ENCODE measurements at regions not wholly inside any gene's neighbourhood (a gene's known extent, or its start where the extent isn't known, plus 50 kb on each side); places are given as distances from the start of the nearest gene placed in this dataset.
A peak's percentile ranks its signal among the peaks of the same experiment; 100 is the strongest.
"Not testable (repeated sequence)": the region's sequence is repeated elsewhere in the genome, so short reads cannot be mapped to it uniquely, and the experiment has no call there.

DNA sequence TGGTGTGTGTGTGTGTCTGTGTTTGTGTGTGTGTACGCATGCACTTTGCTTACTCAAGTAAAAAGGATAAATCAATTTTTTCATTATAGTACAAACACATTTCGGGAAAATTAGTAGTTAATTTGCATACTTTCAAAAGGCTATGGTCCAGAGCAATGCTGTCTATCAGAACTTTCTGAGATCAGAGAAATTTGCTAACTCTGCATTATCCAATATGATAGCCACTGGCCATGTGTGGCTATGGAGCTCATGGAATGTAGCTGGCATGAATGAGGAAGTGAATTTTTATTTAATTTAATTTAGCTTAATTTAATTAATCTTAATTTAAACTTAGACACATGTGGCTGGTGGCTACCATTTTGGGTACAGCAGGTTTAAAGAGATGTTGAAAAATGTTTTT is 289.6 kb downstream of the MAT2B start:
- no peak for DNase-seq

DNA sequence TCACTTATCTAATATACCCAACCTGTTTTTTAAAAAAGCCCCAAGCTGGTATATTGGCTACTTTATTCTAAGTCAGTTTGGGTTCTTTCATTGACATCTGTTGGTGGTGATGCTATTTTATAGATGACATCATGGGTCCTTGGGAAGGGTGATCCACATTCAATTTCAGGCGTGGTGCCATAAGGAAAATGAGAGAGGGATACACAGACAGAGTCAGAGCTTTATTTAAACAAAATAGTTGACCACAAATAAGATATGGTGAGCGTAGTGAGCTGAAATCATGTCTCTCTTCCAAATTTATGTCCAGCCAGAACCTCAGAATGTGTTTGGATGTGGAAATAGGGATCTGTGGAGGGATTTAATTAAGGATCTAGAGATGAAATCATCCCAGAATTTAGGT is 302.4 kb downstream of the MAT2B start:
- DNase-seq, result no peak

DNA sequence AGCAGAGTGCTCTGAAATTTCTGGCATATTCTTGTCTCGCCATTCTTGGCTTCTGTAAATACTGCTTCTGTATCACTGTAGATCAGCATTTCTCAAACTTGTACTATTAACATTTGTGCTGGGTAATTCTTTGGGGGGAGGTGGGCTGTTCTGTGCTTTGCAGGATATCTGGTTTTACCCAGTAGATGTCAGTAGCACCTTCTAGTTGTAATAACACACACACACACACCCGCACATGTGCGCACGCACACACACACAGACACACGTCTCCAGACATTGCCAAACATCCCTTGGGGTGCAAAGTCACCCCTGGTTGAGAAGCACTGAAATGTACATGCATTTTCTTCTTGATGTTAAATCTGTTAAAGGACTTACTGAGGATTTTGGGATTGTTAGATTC is 304.1 kb downstream of the MAT2B start:
- no peak for DNase-seq

DNA sequence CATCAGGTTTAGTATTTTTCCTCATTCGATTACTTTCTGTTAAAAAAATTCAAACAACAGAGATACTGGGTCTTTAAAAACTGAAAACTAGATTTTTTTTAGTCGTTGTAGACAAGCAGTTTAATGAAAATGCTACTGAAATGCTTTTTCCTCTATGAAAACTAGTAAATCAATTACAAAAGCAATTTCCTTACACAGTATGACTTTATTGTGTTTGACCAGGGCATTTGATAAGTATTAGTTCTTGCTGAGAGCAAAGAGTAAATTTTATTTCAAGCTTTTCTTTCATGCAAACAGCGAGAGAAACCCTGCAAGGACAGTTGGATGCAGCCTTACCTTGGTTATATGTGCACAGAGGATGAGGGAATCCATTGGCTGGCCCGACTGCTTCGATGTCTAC is 308.5 kb downstream of the MAT2B start:
- no peak for DNase-seq

DNA sequence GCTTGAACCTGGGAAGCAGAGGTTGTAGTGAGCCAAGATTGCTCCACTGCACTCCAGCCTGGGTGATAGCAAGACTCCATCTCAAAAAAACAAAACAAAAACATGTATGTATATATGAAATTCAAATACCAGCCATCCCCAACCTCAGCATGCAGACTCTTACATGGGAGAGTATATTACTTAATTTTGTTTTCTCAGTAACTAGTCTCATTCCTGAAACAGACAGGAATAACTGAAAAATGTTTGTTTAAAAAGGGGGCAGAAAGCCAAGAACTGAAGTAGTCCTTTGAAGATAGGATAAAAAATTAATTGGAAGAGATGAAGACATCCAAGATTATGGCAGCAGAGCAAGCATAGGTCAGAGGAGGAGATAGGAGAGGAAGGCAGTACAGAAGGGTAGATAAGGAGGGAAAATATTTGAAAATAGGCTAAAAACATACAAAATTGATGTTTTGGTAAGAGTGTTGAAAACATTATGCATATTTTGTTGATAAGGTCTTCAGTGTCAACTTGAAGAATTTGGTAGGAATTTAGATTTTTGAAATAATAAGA is 309.9 kb downstream of the MAT2B start:
- no peak for DNase-seq

DNA sequence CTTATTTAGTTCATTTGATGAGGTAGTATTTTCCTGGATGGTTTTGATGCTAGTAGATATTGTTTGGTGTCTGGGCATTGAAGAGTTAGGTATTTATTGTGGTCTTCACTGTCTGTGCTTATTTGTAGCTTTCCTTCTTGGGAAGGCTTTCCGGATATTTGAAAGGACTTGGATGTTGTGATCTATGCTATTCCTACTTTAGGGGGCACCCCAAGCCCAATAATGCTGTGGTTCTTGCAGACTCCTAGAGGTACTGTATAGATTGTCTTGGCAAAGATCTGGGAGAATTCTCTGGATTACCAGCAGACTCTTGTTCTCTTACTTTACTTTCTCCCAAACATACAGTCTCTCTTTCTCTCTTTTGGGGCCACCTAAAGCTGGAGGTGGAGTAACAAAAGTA is 315.7 kb downstream of the MAT2B start:
- no peak for DNase-seq

DNA sequence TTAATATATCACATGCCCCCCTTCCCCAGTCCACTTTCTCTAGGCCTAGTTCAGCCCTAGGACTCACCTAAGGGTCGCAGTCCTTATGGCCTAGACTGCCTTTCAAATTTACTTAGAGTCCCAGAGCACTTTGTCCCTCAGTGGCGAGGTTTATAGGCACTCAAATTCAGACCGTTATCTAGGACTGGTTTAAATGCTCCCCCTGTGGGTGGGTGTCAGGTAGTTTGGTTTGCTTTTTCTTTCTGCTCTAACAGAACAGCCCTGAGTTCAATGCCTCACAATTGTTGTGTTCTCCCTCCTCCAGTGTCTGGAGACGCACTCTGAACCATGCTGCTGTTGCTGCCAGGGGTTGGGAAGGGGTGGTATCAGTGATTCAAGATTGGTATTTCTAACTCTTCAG is 317.1 kb downstream of the MAT2B start:
- DNase-seq, result no peak

DNA sequence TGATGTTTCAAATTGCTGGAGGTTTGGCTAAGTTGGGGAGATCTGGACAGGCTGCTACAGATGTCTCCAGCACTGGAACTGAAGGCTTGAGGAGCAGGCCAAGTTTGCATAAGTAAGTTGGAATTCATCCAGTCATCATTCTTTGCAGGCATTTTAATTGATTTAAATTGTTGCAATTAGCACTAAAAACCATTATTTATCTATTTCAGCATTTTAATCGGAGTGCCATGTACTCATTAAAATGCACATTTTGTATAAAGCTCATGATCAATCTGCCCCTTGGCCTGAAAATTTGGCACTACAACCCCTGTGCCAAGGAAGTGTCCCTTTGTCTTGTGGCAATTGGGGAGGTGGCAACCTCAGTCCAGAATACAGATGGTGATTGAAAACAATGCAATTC is 320.2 kb downstream of the MAT2B start:
- no peak for DNase-seq

DNA sequence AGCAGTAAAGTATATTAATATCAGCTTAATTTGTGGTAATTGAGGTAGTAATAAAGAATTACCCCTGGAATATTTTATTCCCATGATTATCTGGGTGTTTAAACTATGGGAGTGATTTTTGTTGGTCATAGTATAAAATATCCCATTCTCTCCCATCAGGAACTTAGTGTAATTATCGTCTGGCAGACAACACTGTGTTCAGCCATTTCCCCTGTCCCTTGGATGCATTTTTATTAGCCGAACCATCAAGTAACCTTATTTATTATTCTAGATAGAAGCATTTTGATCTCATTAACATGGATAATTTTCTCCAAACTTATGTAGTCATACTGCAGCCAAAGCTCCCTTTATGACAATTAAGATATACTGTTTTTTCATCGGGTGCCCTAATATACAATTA is 320.8 kb downstream of the MAT2B start:
- DNase-seq, result no peak

DNA sequence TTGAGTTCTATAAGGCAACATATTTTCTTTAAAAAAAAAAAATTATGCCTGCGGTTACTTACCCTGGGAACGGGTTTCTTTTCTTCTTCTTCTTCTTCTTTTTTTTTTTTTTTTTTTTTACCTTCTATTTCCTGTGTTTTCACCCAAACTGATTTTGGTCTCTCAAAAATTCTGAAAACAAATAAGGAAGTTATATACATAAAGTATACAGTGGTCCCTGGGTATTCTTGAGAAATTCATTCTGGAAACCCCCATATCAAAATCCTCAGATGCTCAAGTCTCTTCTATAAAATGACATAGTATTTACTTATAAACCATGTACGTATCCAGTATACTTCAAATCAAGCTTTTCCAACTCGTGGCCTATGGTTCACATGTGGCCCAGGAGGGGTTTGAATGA is 326.7 kb downstream of the MAT2B start:
- no peak for DNase-seq

DNA sequence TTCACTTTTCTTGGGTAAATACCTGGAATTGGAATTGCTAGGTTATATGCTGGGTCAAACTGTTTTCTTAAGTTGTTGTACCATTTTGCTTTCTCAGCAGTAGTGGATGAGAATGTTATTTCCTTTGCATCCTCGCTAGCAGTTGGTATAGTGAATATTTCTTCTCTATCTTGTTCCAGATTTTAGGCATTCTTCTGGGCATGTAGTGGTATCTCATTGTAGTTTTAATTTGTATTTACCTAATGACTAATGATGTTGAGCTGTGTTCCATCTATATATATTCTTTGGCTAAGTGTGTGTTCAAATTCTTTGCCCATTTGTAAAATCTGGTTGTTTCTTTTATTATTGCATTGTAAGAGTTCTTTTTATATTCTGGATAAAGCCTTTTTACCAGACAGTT is 333.3 kb downstream of the MAT2B start:
- no peak for DNase-seq

DNA sequence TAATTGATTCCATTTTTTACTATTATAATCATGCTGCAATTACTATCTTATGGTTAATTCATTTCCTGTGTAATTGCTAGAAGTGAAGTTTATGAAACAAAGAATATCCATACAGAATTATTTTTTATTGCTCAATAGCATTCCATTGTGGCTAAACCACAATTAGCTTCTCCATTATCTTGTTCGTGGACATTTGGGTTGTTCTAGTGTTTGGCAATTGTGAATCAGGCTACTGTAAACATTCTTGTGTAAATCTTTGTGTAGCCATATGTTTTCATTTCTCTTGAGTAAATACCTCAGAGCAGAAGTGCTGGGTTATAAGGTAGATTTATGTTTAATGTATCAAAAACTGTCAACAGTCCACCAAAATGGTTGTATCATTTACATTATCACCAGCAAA is 341.1 kb downstream of the MAT2B start:
- DNase-seq, result no peak

DNA sequence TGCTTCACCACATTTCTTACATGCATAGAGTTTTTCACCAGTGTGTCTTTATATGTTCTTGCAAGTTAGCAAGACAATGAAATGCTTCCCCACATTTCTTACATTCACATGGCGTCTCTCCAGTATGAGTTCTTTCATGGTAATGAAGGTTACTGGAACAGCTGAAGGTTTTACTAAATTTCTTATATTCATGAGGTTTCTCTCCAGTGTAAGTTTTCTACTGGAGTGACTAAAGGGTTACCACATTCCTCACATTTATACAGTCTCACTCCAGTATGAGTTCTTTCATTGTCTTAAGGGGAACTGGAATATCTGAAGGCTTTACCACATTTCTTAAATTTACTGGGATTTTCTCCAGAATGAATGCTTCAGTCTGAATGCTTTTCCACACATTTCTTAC is 350.3 kb downstream of the MAT2B start:
- DNase-seq, result no peak

DNA sequence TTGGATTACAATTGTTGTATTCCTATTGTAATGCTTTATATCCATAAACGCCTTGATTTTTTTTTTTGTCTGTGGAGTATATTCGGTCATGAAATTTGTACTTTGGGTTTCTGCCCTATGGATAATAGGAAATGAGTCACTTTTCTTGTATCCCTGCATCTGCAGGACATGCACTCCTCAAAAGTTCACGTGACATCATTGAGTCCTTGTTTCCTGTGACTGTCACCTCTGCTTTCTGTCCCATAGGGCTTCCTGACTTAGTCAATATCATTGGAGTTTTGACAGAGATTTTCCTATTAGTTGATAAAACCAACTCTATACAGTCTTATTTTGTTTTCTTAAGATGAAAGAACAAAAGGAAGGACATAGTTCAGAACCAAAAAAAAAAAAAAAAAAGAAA is 356.3 kb downstream of the MAT2B start:
- DNase-seq, result no peak

DNA sequence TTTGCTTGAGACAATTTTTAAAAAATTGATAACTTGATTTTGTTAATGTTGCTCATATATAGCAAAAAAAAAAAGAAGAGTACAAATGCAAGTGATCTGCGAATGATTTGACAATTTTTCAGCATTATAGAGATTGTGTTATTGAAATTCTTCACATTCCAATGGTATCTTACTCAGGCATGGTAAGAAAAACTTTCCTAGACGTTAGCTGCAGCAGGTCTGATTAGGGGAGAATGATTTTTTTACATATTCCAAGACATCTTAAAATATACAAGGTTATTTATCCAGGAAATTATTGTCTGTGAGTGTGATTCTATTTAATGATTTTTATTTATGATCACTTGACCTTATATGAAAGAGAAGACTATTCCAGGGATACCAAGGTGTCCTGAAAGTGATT is 361.9 kb downstream of the MAT2B start:
- no peak for DNase-seq

DNA sequence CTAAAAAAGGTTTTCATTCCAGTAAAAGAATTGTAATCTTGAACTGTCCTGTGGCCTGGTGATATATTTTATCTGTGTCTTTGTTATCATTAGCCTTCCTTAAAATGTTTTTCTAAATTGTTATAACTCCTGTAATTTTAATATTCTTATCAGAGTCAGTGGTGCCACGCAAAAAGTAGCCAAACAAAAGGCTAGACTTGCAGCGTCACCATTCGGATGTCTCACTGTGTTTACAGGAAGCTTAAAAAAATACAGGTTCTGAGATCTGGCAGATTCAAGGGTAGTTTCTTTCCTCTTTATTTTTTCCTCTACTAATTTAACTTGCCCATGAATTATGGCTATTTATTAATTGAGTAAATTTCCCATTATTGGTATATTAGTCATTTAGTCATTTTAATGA is 362.3 kb downstream of the MAT2B start:
- DNase-seq, result no peak

DNA sequence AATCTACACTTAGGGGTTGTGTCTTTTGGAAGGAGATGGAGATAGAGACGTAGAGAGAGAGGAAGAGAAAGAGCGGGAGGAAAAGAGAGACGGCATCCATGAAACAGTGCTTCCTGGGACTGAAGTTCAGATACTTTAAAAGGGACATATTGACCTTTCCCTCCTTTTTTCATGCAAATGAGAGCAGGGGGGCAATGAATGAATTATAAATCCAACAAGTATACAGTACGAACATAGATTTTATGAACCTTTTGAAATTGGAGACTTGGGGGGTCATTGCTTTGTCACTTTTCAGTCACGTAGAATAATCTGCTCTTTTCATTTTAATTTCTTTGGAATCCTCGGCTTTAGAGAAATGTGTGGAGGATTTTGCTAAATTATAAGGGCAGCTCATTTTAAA is 364.2 kb downstream of the MAT2B start:
- DNase-seq, result no peak

DNA sequence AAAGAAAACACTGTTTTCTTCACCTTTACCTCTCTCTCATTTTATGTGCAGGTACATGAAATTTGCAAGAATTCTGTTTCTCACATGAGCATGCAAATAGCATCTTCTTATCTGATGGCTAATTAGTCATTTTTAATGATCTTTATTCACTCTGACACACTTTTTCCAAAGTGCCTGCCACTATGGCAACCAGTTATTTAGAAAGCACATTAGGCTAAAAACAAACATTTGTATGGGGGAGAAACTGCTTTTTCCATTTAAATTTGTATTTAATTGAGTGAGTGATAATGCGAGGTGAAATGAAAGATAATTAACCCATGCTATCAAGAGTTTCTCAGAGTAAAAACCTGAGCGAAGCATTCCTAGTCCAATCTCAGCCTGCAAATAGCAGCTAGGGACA is 365.0 kb downstream of the MAT2B start:
- no peak for DNase-seq

DNA sequence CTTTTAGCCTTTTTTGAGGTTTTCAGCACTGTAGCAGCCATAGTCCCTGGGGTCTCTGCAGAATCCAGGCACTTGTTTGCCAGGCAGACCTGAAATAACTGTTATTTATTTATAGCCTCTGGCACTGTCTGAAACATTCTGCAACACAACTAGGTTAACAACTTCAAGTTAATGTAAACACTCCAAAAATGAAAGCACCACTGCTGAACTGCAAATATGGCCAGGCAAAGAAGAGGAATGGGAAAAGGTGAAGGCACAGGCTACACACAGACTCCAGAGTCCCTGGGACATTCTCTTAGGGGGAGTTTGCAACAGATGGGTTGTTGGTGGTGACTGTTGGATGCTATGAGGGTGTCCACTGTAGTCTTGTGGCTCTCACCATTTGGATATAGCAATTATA is 369.0 kb downstream of the MAT2B start:
- no peak for DNase-seq

DNA sequence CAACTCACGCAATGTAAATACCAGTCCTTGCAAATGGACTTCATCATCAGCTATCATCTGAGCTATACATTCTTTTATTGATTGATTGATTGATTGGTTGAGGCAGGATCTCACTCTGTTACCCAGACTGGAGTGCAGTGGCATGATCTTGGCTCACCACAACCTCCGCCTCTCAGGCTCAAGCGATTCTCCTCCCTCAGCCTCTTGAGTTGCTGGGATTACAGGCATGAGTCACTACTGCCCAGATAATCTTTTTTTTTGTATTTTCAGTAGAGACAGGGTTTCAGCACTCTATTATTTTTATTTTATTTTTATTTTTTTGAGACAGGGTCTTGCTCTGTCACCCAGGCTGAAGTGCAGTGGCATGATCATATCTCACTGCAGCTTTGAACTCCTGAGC is 369.5 kb downstream of the MAT2B start:
- not testable (repeated sequence) for DNase-seq

DNA sequence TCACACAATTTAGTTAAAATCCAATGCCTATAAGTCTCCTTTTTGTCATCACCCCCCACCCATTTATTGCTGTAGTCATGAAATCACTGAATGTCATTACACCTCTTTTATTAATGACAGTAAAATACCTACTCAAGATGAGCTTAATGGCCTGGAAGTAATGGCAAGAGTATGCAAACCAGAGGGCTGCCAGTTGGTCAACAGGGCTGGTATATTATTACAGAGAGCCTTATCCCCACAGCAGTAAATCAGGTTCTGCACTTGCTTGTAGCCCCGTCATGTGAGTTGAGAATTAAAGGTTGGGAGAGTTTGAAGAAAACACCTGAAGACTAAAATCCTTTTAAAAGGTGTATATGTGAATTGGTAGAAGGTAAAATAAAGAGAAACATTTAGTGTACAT is 372.4 kb downstream of the MAT2B start:
- DNase-seq, result peak in 1 of 2 experiments; percentile 12

DNA sequence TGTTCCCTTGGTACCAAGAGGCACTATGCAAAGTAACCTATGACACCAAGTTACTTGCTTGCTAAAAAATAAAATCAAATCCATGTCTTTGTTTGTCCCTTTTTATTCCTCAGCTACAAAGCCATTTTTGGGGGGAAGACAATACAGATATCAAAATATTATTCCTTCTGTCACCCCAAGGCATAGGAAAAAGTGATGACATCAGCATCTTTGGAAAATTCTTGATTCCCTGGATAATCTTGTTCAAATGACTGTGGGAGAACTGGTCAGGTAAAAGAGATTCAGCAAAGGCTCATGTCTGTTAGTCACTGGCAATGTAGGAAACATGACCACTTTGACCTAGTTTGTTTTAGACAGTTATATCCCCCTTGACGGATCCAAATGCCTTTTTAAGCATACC is 373.1 kb downstream of the MAT2B start:
- DNase-seq, result no peak

DNA sequence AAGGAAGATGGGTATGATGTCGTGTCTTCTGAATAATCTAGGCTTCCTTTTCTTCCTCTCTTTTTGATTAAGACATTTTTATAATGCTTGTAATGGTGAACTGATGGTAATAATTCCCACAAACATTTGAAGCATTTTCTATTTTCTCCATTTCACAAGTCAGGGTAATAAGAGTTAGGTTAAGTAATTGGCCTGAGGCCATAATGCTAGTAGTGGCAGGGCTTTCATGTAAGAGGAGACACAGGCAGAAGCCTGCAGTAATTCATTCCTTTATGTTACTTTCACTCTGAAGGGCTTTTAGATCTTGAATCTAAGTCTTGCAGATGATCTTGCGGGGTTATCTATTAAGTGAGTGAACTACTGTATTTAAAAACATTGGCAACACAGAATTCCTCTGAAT is 374.9 kb downstream of the MAT2B start:
- DNase-seq, result no peak

DNA sequence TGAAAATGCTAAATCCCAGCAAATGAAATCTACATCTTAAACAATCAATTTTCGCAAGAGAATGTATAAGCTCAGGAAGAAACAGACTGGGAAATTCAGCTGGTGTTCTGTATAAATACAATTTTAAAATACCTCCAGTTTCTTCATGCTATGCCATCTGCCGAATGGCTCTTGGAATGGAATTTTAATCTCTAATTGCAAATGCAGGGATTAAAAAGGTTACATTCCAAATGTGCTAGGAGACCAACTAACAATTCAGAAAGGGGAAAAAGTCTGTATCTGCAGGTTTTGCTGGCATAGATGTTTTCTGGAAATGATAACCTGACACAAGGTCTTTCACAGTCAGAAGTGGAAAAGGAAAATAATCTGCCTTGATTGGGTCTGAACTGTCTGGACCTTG is 379.7 kb downstream of the MAT2B start:
- no peak for DNase-seq

DNA sequence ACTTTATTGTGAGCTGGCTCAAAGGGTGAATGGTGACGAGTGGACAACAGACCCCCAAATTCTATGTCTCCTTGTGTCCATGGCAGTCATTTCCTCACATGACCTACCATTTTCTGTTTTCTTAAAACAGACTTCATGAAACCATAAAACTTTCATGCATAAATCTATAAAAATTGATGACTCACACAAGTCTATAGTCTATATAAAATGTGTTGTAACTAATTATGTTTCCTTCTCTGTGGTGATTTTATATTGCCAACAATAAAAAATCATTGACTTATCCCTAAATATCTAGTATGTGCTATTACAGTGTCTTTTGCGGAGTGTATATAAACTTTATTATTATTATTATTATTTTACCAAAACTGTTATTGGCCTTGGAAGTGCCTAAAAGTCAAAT is 382.4 kb downstream of the MAT2B start:
- DNase-seq, result no peak

DNA sequence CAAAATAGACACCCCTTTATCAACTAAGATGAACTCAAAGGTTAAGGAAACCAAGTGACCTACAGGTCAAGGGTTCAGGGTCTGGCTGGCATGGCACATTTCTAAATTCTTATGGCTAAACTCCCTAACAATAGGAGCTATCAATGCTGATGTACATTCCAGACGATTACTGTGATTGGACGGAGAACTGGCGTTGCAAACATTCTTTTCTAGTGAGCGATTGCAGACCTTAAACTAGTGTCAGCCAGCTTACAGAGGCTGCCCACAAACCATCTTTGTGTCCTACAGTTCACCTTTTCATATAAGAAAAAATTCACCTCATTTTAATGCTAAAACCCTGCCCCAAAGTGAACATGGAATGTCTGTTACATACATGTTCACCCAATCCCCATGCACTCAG is 382.9 kb downstream of the MAT2B start:
- DNase-seq, result no peak

Measured in NCI-H526 (cell line).